HEK293T (cell line): ENCODE measurements at regions not wholly inside any gene's neighbourhood (a gene's known extent, or its start where the extent isn't known, plus 50 kb on each side); places are given as distances from the start of the nearest gene placed in this dataset.

Experiments
- CTCF ChIA-PET: fragments of 350-600 bp; formaldehyde crosslinking; extraction: SDS; loops from one replicate; lab custom pipeline; 2021; ENCODE audit warnings: antibody characterized with exemption, inconsistent platforms; lab: Yijun Ruan, JAX
- POLR2A ChIA-PET: fragments of 350-600 bp; formaldehyde crosslinking; extraction: SDS; loops from one replicate; lab custom pipeline; 2020; ENCODE audit warnings: antibody characterized with exemption, inconsistent platforms; lab: Yijun Ruan, JAX
- DNase-seq: peaks from one replicate; pipeline ENCODE4 v3.0.0; 2012; ENCODE audit warnings: mixed read lengths; ENCODE audit errors: extremely low spot score
- ARNT ChIP-seq: fragments of 450-650 bp; IDR thresholded peaks from 2 replicates; pipeline ENCODE4 v1.6.1; 2017; ENCODE audit warnings: mild to moderate bottlenecking
- BHLHE40 ChIP-seq: fragments of 450-650 bp; IDR thresholded peaks from 2 replicates; pipeline ENCODE4 v1.6.1; 2016; ENCODE audit warnings: mild to moderate bottlenecking, moderate library complexity, borderline replicate concordance
- CTBP1 ChIP-seq: fragments of 450-650 bp; IDR thresholded peaks from 2 replicates; pipeline ENCODE4 v1.6.1; 2016; ENCODE audit warnings: borderline replicate concordance
- ELF4 ChIP-seq: fragments of 450-650 bp; IDR thresholded peaks from 2 replicates; pipeline ENCODE4 v1.6.1; 2017; ENCODE audit warnings: antibody characterized with exemption
- FOXA1 ChIP-seq: fragments of 450-650 bp; IDR thresholded peaks from 2 replicates; pipeline ENCODE4 v1.6.1; 2016; ENCODE audit warnings: mild to moderate bottlenecking
- FOXK2 ChIP-seq: fragments of 450-650 bp; IDR thresholded peaks from 2 replicates; pipeline ENCODE4 v1.6.1; 2016; ENCODE audit warnings: mild to moderate bottlenecking
- FOXM1 ChIP-seq: fragments of 450-650 bp; IDR thresholded peaks from 2 replicates; pipeline ENCODE4 v1.6.1; 2017; ENCODE audit warnings: mild to moderate bottlenecking, borderline replicate concordance
- HDGF ChIP-seq: fragments of 450-650 bp; IDR thresholded peaks from 2 replicates; pipeline ENCODE4 v1.6.1; 2017; ENCODE audit warnings: antibody characterized with exemption, borderline replicate concordance
- L3MBTL2 ChIP-seq: fragments of 450-650 bp; conservative IDR thresholded peaks from 2 replicates; pipeline ENCODE4 v1.6.1; 2016; ENCODE audit warnings: mild to moderate bottlenecking
- LEF1 ChIP-seq: fragments of 450-650 bp; IDR thresholded peaks from 2 replicates; pipeline ENCODE4 v1.6.1; 2017; ENCODE audit warnings: mild to moderate bottlenecking, borderline replicate concordance
- NFRKB ChIP-seq: fragments of 450-650 bp; IDR thresholded peaks from 2 replicates; pipeline ENCODE4 v1.6.1; 2016; ENCODE audit warnings: mild to moderate bottlenecking, moderate library complexity
- SP1 ChIP-seq: fragments of 450-650 bp; IDR thresholded peaks from 2 replicates; pipeline ENCODE4 v1.6.1; 2017
- SUZ12 ChIP-seq: fragments of 450-650 bp; IDR thresholded peaks from 2 replicates; pipeline ENCODE4 v1.6.1; 2016; ENCODE audit warnings: mild to moderate bottlenecking
- TARDBP ChIP-seq: fragments of 450-650 bp; IDR thresholded peaks from 2 replicates; pipeline ENCODE4 v1.6.1; 2016
- ZNF384 ChIP-seq: fragments of 450-650 bp; IDR thresholded peaks from 2 replicates; pipeline ENCODE4 v1.6.1; 2016
- TF ChIP-seq, protein P1 (sequence below): fragments of 450-650 bp; IDR thresholded peaks from 2 replicates; pipeline ENCODE4 v1.6.1; 2016

- TF ChIP-seq ZNF384 = no peak
- CTCF ChIA-PET = no interaction called here
- POLR2A ChIA-PET = no interaction called here
- no peak for DNase-seq
Measured at GRCh38 chr13:24065176-24065575, 95.3 kb upstream of the SPATA13 start.

DNA sequence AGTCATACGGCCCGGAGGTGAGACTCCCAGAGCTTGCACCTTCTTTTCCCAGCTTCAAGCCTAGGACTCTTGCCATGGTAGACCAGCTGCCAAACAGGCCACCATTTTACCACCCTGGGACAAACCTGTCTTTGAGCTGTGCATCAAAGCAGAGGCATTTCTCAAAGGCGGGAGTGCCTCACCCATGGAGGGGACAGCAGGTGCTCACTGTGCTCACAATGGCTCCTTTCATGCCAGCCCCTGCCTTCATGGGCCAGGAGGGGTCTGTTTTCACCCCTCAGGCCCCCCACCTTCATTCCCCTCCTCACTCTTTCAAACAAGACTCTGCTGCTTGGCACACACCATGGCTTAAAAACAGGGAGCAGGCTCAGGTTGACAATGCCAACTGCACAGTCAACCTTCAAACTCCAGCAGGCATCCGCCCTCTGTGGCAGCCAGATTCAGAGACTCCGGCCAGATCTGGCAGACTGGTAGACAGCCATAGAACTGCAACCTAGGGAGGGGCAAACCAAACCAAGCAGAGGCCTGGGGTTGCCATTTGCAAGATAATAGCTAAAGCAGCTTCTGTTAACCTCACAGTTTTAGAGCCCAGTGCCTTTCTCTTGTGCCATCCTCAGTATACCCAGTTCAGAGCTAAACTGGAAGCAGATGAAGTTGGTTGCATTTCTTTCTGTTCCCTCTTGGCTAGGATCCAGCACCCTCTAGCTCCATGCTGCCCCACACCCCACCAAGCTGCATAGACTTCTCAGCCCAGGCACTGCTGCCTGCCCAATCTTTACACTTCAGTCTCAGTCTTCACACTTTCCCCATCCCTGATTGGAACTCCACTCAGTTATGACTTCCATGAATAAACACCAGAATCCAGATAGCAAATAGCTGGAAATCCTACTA lies 93.9 kb upstream of the SPATA13 start:
- no peak for TF ChIP-seq CTBP1
- no peak for DNase-seq
- ChIA-PET CTCF (no interaction called here), POLR2A (no interaction called here)

DNA sequence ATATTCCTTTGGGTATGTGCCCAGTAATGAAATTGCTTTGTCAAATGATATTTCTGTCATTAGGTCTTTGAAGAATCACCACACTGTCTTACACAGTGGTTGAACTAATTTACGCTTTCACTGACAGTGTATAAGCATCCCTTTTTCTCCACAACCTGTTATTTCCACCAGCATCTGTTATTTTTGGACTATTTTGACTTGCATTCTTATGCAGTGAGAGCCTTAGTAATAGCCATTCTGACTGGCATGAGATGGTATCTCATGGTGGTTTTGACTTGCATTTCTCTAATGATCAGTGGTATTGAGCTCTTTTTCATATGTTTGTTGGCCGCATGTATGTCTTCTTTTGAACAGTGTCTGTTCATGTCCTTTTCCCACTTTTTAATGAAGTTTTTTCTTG lies 92.0 kb upstream of the SPATA13 start:
- POLR2A ChIA-PET = no interaction called here
- TF ChIP-seq HDGF (no peak), ELF4 (no peak), NFRKB (no peak), FOXM1 (no peak), L3MBTL2 (no peak), BHLHE40 (no peak), SP1 (no peak), ZNF384 (no peak), SUZ12 (no peak), FOXK2 (no peak), ARNT (no peak), TARDBP (no peak), FOXA1 (no peak), LEF1 (no peak)
- TF ChIP-seq, protein P1, sequence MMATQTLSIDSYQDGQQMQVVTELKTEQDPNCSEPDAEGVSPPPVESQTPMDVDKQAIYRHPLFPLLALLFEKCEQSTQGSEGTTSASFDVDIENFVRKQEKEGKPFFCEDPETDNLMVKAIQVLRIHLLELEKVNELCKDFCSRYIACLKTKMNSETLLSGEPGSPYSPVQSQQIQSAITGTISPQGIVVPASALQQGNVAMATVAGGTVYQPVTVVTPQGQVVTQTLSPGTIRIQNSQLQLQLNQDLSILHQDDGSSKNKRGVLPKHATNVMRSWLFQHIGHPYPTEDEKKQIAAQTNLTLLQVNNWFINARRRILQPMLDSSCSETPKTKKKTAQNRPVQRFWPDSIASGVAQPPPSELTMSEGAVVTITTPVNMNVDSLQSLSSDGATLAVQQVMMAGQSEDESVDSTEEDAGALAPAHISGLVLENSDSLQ = no peak
- no peak for DNase-seq
- CTCF ChIA-PET = no interaction called here

GRCh38 chr13:24071016-24071415 lies 89.5 kb upstream of the SPATA13 start:
- TF ChIP-seq NFRKB = no peak
- no peak for TF ChIP-seq L3MBTL2
- no peak for TF ChIP-seq ARNT
- no peak for TF ChIP-seq BHLHE40
- no peak for TF ChIP-seq ELF4
- no peak for TF ChIP-seq TARDBP
- TF ChIP-seq FOXK2 = no peak
- no peak for TF ChIP-seq CTBP1
- no peak for TF ChIP-seq HDGF
- TF ChIP-seq SP1 = no peak
- TF ChIP-seq FOXA1 = no peak
- no peak for TF ChIP-seq LEF1
- TF ChIP-seq, protein P1 = no peak
- no peak for TF ChIP-seq SUZ12
- TF ChIP-seq FOXM1 = no peak
- TF ChIP-seq ZNF384 = no peak
- POLR2A ChIA-PET = no interaction called here
- DNase-seq = no peak
- CTCF ChIA-PET = interaction anchor here (0.7 to 1.6 kb wide), 2 partner anchors 18 to 27 kb away, joined by 3 read pairs; no protein-coding TSS in a partner anchor

GRCh38 chr13:24071423-24072075 lies 89.0 kb upstream of the SPATA13 start:
- TF ChIP-seq ARNT (no peak), ZNF384 (no peak), CTBP1 (no peak), BHLHE40 (no peak), SUZ12 (no peak), LEF1 (no peak), SP1 (no peak), TARDBP (no peak), FOXA1 (no peak), FOXK2 (no peak), NFRKB (no peak), FOXM1 (no peak), HDGF (no peak), L3MBTL2 (no peak), ELF4 (no peak)
- TF ChIP-seq, protein P1 = no peak
- ChIA-PET CTCF (interaction anchor here (1.6 kb wide), 1 partner anchor 18 kb away, joined by 3 read pairs; no protein-coding TSS in a partner anchor), POLR2A (no interaction called here)
- DNase-seq = no peak

DNA sequence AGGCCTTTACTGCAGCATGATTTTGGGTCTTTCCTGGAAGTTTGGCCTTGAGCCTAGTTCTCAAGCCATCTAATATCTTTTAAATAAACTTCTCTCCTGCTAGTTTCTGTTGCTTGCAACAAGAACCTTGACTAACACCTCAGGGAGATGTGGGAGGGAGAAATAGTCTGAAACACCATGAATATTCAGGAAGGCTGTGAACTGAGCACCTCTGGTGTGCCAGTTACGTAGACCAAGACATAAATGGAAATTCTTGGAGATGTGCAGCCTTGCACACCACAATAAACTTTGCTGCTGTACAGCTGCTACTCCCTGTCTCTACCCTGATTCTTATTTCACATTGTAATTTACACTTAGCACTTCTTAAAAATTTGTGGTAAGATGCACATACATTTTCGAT lies 86.9 kb upstream of the SPATA13 start:
- ChIA-PET CTCF (no interaction called here), POLR2A (no interaction called here)
- DNase-seq = no peak
- TF ChIP-seq ZNF384 = no peak
- no peak for TF ChIP-seq CTBP1
- TF ChIP-seq TARDBP = no peak
- no peak for TF ChIP-seq FOXA1
- TF ChIP-seq FOXK2 = no peak
- no peak for TF ChIP-seq FOXM1
